Hepatocyte (in vitro differentiated cells): ENCODE measurements at regions not wholly inside any gene's neighbourhood (a gene's known extent, or its start where the extent isn't known, plus 50 kb on each side); places are given as distances from the start of the nearest gene placed in this dataset.
"Not testable (repeated sequence)": the region's sequence is repeated elsewhere in the genome, so short reads cannot be mapped to it uniquely, and the experiment has no call there.

Source experiments
- DNase-seq: peaks from one replicate; pipeline ENCODE4 v3.0.0-alpha.2; 2016; ENCODE audit warnings: low spot score
- H2AFZ ChIP-seq: fragments of 200-600 bp; sonication (generic); 2 replicates; pipeline ENCODE4 v1.6.0; 2016; ENCODE audit warnings: antibody characterized with exemption, mild to moderate bottlenecking
- H3K27ac ChIP-seq: fragments of 200-600 bp; sonication (generic); 2 replicates; pipeline ENCODE4 v1.5.1; 2016; ENCODE audit warnings: mild to moderate bottlenecking
- H3K27me3 ChIP-seq: fragments of 200-600 bp; sonication (generic); 2 replicates; pipeline ENCODE4 v1.6.1; 2016
- H3K36me3 ChIP-seq: fragments of 200-600 bp; sonication (generic); replicated peaks from 2 replicates; pipeline ENCODE4 v1.5.1; 2016; ENCODE audit warnings: low read depth; ENCODE audit not compliant: insufficient read depth
- H3K4me1 ChIP-seq: fragments of 200-600 bp; sonication (generic); 2 replicates; pipeline ENCODE4 v1.5.1; 2016; ENCODE audit warnings: mild to moderate bottlenecking, moderate library complexity; ENCODE audit not compliant: insufficient read depth
- H3K4me2 ChIP-seq: fragments of 200-600 bp; sonication (generic); 2 replicates; pipeline ENCODE4 v1.6.0; 2016
- H3K4me3 ChIP-seq: fragments of 200-600 bp; sonication (generic); 2 replicates; pipeline ENCODE4 v1.5.1; 2016; ENCODE audit warnings: mild to moderate bottlenecking
- H3K79me2 ChIP-seq: fragments of 200-600 bp; sonication (generic); 2 replicates; pipeline ENCODE4 v1.6.0; 2017; ENCODE audit warnings: mild to moderate bottlenecking
- H3K9me2 ChIP-seq: fragments of 200-600 bp; sonication (generic); replicated peaks from 2 replicates; pipeline ENCODE4 v1.6.0; 2017; ENCODE audit warnings: mild to moderate bottlenecking; ENCODE audit not compliant: insufficient read depth
- H3K9me3 ChIP-seq: fragments of 200-600 bp; sonication (generic); 2 replicates; pipeline ENCODE4 v1.5.1; 2016; ENCODE audit warnings: low read depth, mild to moderate bottlenecking
- H4K20me1 ChIP-seq: fragments of 200-600 bp; sonication (generic); 2 replicates; pipeline ENCODE4 v1.6.0; 2016; ENCODE audit warnings: mild to moderate bottlenecking; ENCODE audit not compliant: insufficient read depth, poor library complexity, severe bottlenecking
- CTCF ChIP-seq: fragments of 200-600 bp; sonication (generic); IDR thresholded peaks from 2 replicates; pipeline ENCODE4 v1.5.1; 2016; ENCODE audit warnings: antibody characterized with exemption, mild to moderate bottlenecking; ENCODE audit not compliant: poor library complexity
- EZH2 ChIP-seq: fragments of 200-600 bp; sonication (generic); IDR thresholded peaks from 2 replicates; pipeline ENCODE4 v1.6.1; 2016; ENCODE audit warnings: antibody characterized with exemption, mild to moderate bottlenecking, borderline replicate concordance
- EZH2phosphoT487 ChIP-seq: fragments of 200-600 bp; sonication (generic); IDR thresholded peaks from one replicate; pipeline ENCODE4 v1.6.1; 2018; ENCODE audit warnings: antibody characterized with exemption, mild to moderate bottlenecking, low read depth, moderate library complexity; ENCODE audit not compliant: unreplicated experiment, severe bottlenecking
- whole genome bisulfite sequencing: methylation state at CpG from one replicate; pipeline ENCODE4 v1.1.6; 2016; ENCODE audit warnings: low lambda C conversion rate; ENCODE audit errors: missing lambda C conversion rate; 5-methylcytosine and 5-hydroxymethylcytosine counted together

- Histone ChIP-seq H3K27ac (no peak overlapping the region), H4K20me1 (no peaks in the 10 kb centered on the region), H3K36me3 (no peaks in the 10 kb centered on the region), H3K4me3 (no peak overlapping the region), H3K79me2 (no peaks in the 10 kb centered on the region), H3K27me3 (no peaks in the 10 kb centered on the region), H3K9me2 (no peaks in the 10 kb centered on the region), H2AFZ (no peak overlapping the region), H3K9me3 (no peaks in the 10 kb centered on the region), H3K4me2 (no peak overlapping the region), H3K4me1 (no peaks in the 10 kb centered on the region)
- DNase-seq, result no peak
- WGBS, result 91% methylated on average over 1 of the region's 1 CpG
- TF ChIP-seq EZH2phosphoT487 (no peak), EZH2 (no peak), CTCF (no peak)
These were observed 353.0 kb upstream of the RGS17 start for GRCh38 chr6:153484056-153484455.

- Histone ChIP-seq H3K4me3 (no peak overlapping the region), H2AFZ (no peak overlapping the region), H3K9me3 (no peaks in the 10 kb centered on the region), H3K9me2 (no peaks in the 10 kb centered on the region), H4K20me1 (no peaks in the 10 kb centered on the region), H3K4me2 (no peak overlapping the region), H3K36me3 (no peaks in the 10 kb centered on the region), H3K27ac (no peak overlapping the region), H3K79me2 (no peaks in the 10 kb centered on the region), H3K4me1 (no peaks in the 10 kb centered on the region), H3K27me3 (no peaks in the 10 kb centered on the region)
- no peak for TF ChIP-seq CTCF
- no peak for TF ChIP-seq EZH2
- no peak for TF ChIP-seq EZH2phosphoT487
- WGBS, result 83% methylated on average over 6 of the region's 6 CpGs
- no peak for DNase-seq
These were observed 345.2 kb upstream of the RGS17 start for GRCh38 chr6:153476243-153476642.

GRCh38 chr6:153465050-153465449, 334.0 kb upstream of the RGS17 start:
- Histone ChIP-seq H3K79me2 (no peaks in the 10 kb centered on the region), H3K9me3 (no peaks in the 10 kb centered on the region), H3K4me3 (no peak overlapping the region), H2AFZ (no peak overlapping the region), H4K20me1 (no peaks in the 10 kb centered on the region), H3K9me2 (no peaks in the 10 kb centered on the region), H3K36me3 (no peaks in the 10 kb centered on the region), H3K4me1 (no peaks in the 10 kb centered on the region), H3K4me2 (no peak overlapping the region), H3K27ac (no peak overlapping the region), H3K27me3 (no peaks in the 10 kb centered on the region)
- DNase-seq, result no peak
- WGBS, result 83% methylated on average over 2 of the region's 2 CpGs
- no peak for TF ChIP-seq CTCF
- no peak for TF ChIP-seq EZH2phosphoT487
- no peak for TF ChIP-seq EZH2

- H3K9me2 ChIP-seq, result no peaks in the 10 kb centered on the region
- no peaks in the 10 kb centered on the region for H3K36me3 ChIP-seq
- no peaks in the 10 kb centered on the region for H4K20me1 ChIP-seq
- H3K79me2 ChIP-seq, result no peaks in the 10 kb centered on the region
- no peaks in the 10 kb centered on the region for H3K27me3 ChIP-seq
- no peak overlapping the region for H3K4me3 ChIP-seq
- H2AFZ ChIP-seq, result no peak overlapping the region
- TF ChIP-seq EZH2phosphoT487 (no peak), EZH2 (no peak), CTCF (no peak)
- DNase-seq, result no peak
- no peaks in the 10 kb centered on the region for H3K4me1 ChIP-seq
- H3K27ac ChIP-seq, result no peak overlapping the region
- no peak overlapping the region for H3K4me2 ChIP-seq
- no peaks in the 10 kb centered on the region for H3K9me3 ChIP-seq
These were observed 318.2 kb upstream of the RGS17 start for GRCh38 chr6:153449279-153449678.

GRCh38 chr6:153442749-153443148, 311.7 kb upstream of the RGS17 start:
- H2AFZ ChIP-seq, H3K4me2 ChIP-seq, H3K79me2 ChIP-seq, H3K4me1 ChIP-seq, H3K4me3 ChIP-seq, H3K36me3 ChIP-seq, H3K27me3 ChIP-seq, H3K9me2 ChIP-seq, H3K27ac ChIP-seq, DNase-seq, H4K20me1 ChIP-seq, H3K9me3 ChIP-seq: not testable (repeated sequence)
- WGBS, result 86% methylated on average over 2 of the region's 2 CpGs
